ENCODE measurements at regions not wholly inside any gene's neighbourhood (a gene's known extent, or its start where the extent isn't known, plus 50 kb on each side); places are given as distances from the start of the nearest gene placed in this dataset.

- no peak for TF ChIP-seq FOXM1 (IDR thresholded peaks at IDR 0.05; ENCODE audit: low read depth)
- no peak for TF ChIP-seq FOXM1 (CRISPR knock-in tag; IDR thresholded peaks at IDR 0.05; ENCODE audit: low read depth)
- no peak for TF ChIP-seq PHF21A (IDR thresholded peaks at IDR 0.05; ENCODE audit: borderline replicate concordance, low read depth)
- no peak for TF ChIP-seq E2F4 (CRISPR knock-in tag; IDR thresholded peaks at IDR 0.05; ENCODE audit: low read depth)
Observed at GRCh38 chr20:63106765-63107448, 100.1 kb upstream of the BHLHE23 start.

Data from K562 (cell line).